ENCODE measurements at regions not wholly inside any gene's neighbourhood (a gene's known extent, or its start where the extent isn't known, plus 50 kb on each side); places are given as distances from the start of the nearest gene placed in this dataset.

DNA sequence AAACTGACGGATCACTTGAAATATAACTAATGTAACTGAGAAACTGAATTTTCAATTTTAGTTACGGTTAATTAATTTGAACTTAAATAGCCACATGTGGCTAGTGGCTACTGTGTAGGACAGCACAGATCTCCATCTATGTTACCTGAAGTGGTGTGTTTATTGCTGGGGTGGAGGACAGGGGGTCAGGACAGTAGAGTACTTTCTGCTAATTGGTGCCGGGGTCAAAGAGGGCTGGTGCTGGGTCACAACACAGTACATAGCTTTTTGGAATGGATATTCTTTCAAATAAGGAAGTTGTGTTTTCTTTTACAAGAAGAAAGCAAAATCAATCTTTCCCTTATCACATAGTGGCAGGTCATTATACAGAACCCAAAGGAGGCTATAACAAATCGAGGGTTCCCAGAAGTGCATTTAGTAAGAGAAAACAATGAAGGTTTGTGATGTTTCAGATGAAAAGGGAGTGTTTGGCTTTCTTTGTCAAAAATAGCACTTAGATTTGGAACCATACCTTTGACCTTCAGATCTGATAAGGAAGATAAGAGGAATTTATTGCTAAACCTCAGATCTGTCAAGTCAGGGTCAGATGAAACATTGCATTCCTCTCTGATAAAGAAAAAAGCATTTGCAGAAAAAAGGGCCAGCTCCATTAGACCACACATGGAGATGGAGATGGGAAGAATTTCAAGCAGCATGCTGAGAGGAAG lies 384.5 kb downstream of the AASDHPPT start (continued):
- TF ChIP-seq, protein P1, sequence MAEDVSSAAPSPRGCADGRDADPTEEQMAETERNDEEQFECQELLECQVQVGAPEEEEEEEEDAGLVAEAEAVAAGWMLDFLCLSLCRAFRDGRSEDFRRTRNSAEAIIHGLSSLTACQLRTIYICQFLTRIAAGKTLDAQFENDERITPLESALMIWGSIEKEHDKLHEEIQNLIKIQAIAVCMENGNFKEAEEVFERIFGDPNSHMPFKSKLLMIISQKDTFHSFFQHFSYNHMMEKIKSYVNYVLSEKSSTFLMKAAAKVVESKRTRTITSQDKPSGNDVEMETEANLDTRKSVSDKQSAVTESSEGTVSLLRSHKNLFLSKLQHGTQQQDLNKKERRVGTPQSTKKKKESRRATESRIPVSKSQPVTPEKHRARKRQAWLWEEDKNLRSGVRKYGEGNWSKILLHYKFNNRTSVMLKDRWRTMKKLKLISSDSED (CRISPR knock-in tag; IDR thresholded peaks at IDR 0.05) = no peak
- TF ChIP-seq MED13 (CRISPR knock-in tag; IDR thresholded peaks at IDR 0.05) = peak; percentile 65; the same call in 1 of the 2 replicates
- TF ChIP-seq NFKBIZ (CRISPR knock-in tag; IDR thresholded peaks at IDR 0.05) = no peak
- TF ChIP-seq NR2F6 (IDR thresholded peaks at IDR 0.05) = peak; percentile 80
- TF ChIP-seq NR2F6 (CRISPR knock-in tag; IDR thresholded peaks at IDR 0.05) = peak; percentile 55; the same call in 1 of the 2 replicates
- TF ChIP-seq ESRRA (CRISPR knock-in tag; IDR thresholded peaks at IDR 0.05; ENCODE audit: low read depth) = no peak
- no peak for TF ChIP-seq ZNF230 (CRISPR knock-in tag; IDR thresholded peaks at IDR 0.05)
- TF ChIP-seq, protein P2, sequence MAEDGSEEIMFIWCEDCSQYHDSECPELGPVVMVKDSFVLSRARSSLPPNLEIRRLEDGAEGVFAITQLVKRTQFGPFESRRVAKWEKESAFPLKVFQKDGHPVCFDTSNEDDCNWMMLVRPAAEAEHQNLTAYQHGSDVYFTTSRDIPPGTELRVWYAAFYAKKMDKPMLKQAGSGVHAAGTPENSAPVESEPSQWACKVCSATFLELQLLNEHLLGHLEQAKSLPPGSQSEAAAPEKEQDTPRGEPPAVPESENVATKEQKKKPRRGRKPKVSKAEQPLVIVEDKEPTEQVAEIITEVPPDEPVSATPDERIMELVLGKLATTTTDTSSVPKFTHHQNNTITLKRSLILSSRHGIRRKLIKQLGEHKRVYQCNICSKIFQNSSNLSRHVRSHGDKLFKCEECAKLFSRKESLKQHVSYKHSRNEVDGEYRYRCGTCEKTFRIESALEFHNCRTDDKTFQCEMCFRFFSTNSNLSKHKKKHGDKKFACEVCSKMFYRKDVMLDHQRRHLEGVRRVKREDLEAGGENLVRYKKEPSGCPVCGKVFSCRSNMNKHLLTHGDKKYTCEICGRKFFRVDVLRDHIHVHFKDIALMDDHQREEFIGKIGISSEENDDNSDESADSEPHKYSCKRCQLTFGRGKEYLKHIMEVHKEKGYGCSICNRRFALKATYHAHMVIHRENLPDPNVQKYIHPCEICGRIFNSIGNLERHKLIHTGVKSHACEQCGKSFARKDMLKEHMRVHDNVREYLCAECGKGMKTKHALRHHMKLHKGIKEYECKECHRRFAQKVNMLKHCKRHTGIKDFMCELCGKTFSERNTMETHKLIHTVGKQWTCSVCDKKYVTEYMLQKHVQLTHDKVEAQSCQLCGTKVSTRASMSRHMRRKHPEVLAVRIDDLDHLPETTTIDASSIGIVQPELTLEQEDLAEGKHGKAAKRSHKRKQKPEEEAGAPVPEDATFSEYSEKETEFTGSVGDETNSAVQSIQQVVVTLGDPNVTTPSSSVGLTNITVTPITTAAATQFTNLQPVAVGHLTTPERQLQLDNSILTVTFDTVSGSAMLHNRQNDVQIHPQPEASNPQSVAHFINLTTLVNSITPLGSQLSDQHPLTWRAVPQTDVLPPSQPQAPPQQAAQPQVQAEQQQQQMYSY (CRISPR knock-in tag; IDR thresholded peaks at IDR 0.05) = no peak
- TF ChIP-seq ARNTL (CRISPR knock-in tag; IDR thresholded peaks at IDR 0.05) = no peak
- 0 out of 2 replicates have a peak, but pooled peaks have one; percentile 36 for TF ChIP-seq RCOR2 (CRISPR knock-in tag; IDR thresholded peaks at IDR 0.05)
- TF ChIP-seq PPARG (CRISPR knock-in tag; conservative IDR thresholded peaks at IDR 0.05) = no peak
- TF ChIP-seq, protein P3, sequence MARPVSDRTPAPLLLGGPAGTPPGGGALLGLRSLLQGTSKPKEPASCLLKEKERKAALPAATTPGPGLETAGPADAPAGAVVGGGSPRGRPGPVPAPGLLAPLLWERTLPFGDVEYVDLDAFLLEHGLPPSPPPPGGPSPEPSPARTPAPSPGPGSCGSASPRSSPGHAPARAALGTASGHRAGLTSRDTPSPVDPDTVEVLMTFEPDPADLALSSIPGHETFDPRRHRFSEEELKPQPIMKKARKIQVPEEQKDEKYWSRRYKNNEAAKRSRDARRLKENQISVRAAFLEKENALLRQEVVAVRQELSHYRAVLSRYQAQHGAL (CRISPR knock-in tag; IDR thresholded peaks at IDR 0.05; ENCODE audit: not compliant biosample characterization) = no peak
- no peak for TF ChIP-seq MAFK (conservative IDR thresholded peaks at IDR 0.05 in 1 of 2, IDR thresholded peaks at IDR 0.05 in 1 of 2; ENCODE audit: low read length in 2 of 2)
- TF ChIP-seq EP300 (IDR thresholded peaks at IDR 0.05; ENCODE audit: low read depth in 2 of 2, low read length in 2 of 2) = peak in 1 of 2 experiments; percentile 62; a peak in 1 of 4 replicates
- peak; percentile 84; the same call in 1 of the 2 replicates for TF ChIP-seq EP300 (CRISPR knock-in tag; IDR thresholded peaks at IDR 0.05; ENCODE audit: borderline replicate concordance)
- TF ChIP-seq GFI1 (CRISPR knock-in tag; IDR thresholded peaks at IDR 0.05; ENCODE audit: borderline replicate concordance) = 0 out of 2 replicates have a peak, but pooled peaks have one; percentile 15
- TF ChIP-seq, protein P4, sequence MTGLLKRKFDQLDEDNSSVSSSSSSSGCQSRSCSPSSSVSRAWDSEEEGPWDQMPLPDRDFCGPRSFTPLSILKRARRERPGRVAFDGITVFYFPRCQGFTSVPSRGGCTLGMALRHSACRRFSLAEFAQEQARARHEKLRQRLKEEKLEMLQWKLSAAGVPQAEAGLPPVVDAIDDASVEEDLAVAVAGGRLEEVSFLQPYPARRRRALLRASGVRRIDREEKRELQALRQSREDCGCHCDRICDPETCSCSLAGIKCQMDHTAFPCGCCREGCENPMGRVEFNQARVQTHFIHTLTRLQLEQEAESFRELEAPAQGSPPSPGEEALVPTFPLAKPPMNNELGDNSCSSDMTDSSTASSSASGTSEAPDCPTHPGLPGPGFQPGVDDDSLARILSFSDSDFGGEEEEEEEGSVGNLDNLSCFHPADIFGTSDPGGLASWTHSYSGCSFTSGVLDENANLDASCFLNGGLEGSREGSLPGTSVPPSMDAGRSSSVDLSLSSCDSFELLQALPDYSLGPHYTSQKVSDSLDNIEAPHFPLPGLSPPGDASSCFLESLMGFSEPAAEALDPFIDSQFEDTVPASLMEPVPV (CRISPR knock-in tag; IDR thresholded peaks at IDR 0.05) = no peak
- TF ChIP-seq SOX6 (IDR thresholded peaks at IDR 0.05) = no peak
- TF ChIP-seq SOX6 (CRISPR knock-in tag; IDR thresholded peaks at IDR 0.05) = peak; percentile 78
- no peak for TF ChIP-seq ZNF263 (CRISPR knock-in tag; IDR thresholded peaks at IDR 0.05)
- peak; percentile 72 for TF ChIP-seq TCF7 (IDR thresholded peaks at IDR 0.05; ENCODE audit: low read depth)
- no peak for TF ChIP-seq ZNF484 (CRISPR knock-in tag; IDR thresholded peaks at IDR 0.05; ENCODE audit: borderline replicate concordance, low read depth)
- 0 out of 2 replicates have a peak, but pooled peaks have one; percentile 22 for TF ChIP-seq HDAC2 (CRISPR knock-in tag; IDR thresholded peaks at IDR 0.05)
- TF ChIP-seq, protein P5, sequence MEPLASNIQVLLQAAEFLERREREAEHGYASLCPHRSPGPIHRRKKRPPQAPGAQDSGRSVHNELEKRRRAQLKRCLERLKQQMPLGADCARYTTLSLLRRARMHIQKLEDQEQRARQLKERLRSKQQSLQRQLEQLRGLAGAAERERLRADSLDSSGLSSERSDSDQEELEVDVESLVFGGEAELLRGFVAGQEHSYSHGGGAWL (CRISPR knock-in tag; IDR thresholded peaks at IDR 0.05) = no peak
